MM.1S (cell line): ENCODE measurements at regions not wholly inside any gene's neighbourhood (a gene's known extent, or its start where the extent isn't known, plus 50 kb on each side); places are given as distances from the start of the nearest gene placed in this dataset.
"Not testable (repeated sequence)": the region's sequence is repeated elsewhere in the genome, so short reads cannot be mapped to it uniquely, and the experiment has no call there.

Experiments used
- DNase-seq: peaks from one replicate; pipeline ENCODE4 v3.0.0-alpha.2; 2015
- H2AFZ ChIP-seq: fragments of 300-600 bp; sonication (generic); 2 replicates; pipeline ENCODE4 v1.6.0; 2016; ENCODE audit warnings: antibody characterized with exemption, low read length
- H3F3A ChIP-seq: fragments of 300-600 bp; sonication (generic); 2 replicates; pipeline ENCODE4 v1.6.1; 2016; ENCODE audit warnings: mild to moderate bottlenecking, antibody characterized with exemption, low read length, moderate library complexity, mixed read lengths; ENCODE audit not compliant: insufficient read depth
- H3K27ac ChIP-seq: fragments of 300-600 bp; sonication (generic); 2 replicates; pipeline ENCODE4 v1.5.1; 2016; ENCODE audit warnings: mild to moderate bottlenecking, low read length
- H3K27me3 ChIP-seq: fragments of 300-600 bp; sonication (generic); replicated peaks from 2 replicates; pipeline ENCODE4 v1.6.0; 2016; ENCODE audit warnings: low read length; ENCODE audit not compliant: insufficient read depth
- H3K36me3 ChIP-seq: fragments of 300-600 bp; sonication (generic); replicated peaks from 2 replicates; pipeline ENCODE4 v1.6.1; 2016; ENCODE audit warnings: mild to moderate bottlenecking, low read length, mixed read lengths; ENCODE audit not compliant: insufficient read depth
- H3K4me1 ChIP-seq: fragments of 300-600 bp; sonication (generic); 2 replicates; pipeline ENCODE4 v1.6.1; 2016; ENCODE audit warnings: low read length, mixed read lengths
- H3K4me2 ChIP-seq: fragments of 300-600 bp; sonication (generic); 2 replicates; pipeline ENCODE4 v1.6.0; 2016; ENCODE audit warnings: low read depth, low read length
- H3K4me3 ChIP-seq: fragments of 300-600 bp; sonication (generic); 2 replicates; pipeline ENCODE4 v1.5.1; 2016; ENCODE audit warnings: low read length, mixed read lengths
- H3K79me2 ChIP-seq: fragments of 300-600 bp; sonication (generic); 2 replicates; pipeline ENCODE4 v1.6.1; 2016; ENCODE audit warnings: mixed run types, low read length, mixed read lengths
- H3K9ac ChIP-seq: fragments of 300-600 bp; sonication (generic); 2 replicates; pipeline ENCODE4 v1.6.1; 2016; ENCODE audit warnings: low read length, mixed read lengths
- H3K9me2 ChIP-seq: fragments of 300-600 bp; sonication (generic); replicated peaks from 2 replicates; pipeline ENCODE4 v1.6.1; 2016; ENCODE audit warnings: mild to moderate bottlenecking, low read length, mixed read lengths; ENCODE audit not compliant: insufficient read depth
- H3K9me3 ChIP-seq: fragments of 300-600 bp; sonication (generic); replicated peaks from 2 replicates; pipeline ENCODE4 v1.6.1; 2016; ENCODE audit warnings: mild to moderate bottlenecking, low read length, mixed read lengths; ENCODE audit not compliant: insufficient read depth
- H4K20me1 ChIP-seq: fragments of 300-600 bp; sonication (generic); 2 replicates; pipeline ENCODE4 v1.6.1; 2016; ENCODE audit warnings: mild to moderate bottlenecking, low read length, moderate library complexity, mixed read lengths; ENCODE audit not compliant: insufficient read depth
- EZH2 ChIP-seq: fragments of 300-600 bp; sonication (generic); optimal IDR thresholded peaks from 2 replicates; pipeline ENCODE3; 2017; ENCODE audit warnings: low read depth, mild to moderate bottlenecking, antibody characterized with exemption, low read length, mixed read lengths
- EZH2phosphoT487 ChIP-seq: fragments of 300-600 bp; sonication (generic); IDR thresholded peaks from 2 replicates; pipeline ENCODE4 v1.6.1; 2018; ENCODE audit warnings: antibody characterized with exemption, low read length
- TF ChIP-seq, protein P1 (sequence below): fragments of 300-600 bp; sonication (generic); IDR thresholded peaks from 2 replicates; pipeline ENCODE4 v1.5.1; 2016; ENCODE audit warnings: antibody characterized with exemption, low read length, mixed read lengths

- peak; percentile 31 for DNase-seq
These were observed 121.7 kb upstream of the SPRED1 start for GRCh38 chr15:38130740-38131498.

GRCh38 chr15:38134252-38134651, 118.4 kb upstream of the SPRED1 start:
- Histone ChIP-seq H3K79me2 (no peaks in the 10 kb centered on the region), H3K9me2 (no peaks in the 10 kb centered on the region), H3K36me3 (no peaks in the 10 kb centered on the region), H4K20me1 (no peaks in the 10 kb centered on the region), H3K4me2 (no peak overlapping the region), H3K27ac (no peak overlapping the region), H3K9me3 (no peaks in the 10 kb centered on the region), H3K9ac (no peak overlapping the region), H3K27me3 (0 out of 2 replicates have a peak, but pooled peaks cover 3% of the 10 kb centered on the region), H3K4me1 (peaks cover 14% of the 10 kb centered on the region), H3F3A (peaks cover 14% of the 10 kb centered on the region), H2AFZ (no peak overlapping the region), H3K4me3 (no peak overlapping the region)
- TF ChIP-seq EZH2phosphoT487 (no peak), EZH2 (no peak)
- TF ChIP-seq, protein P1, sequence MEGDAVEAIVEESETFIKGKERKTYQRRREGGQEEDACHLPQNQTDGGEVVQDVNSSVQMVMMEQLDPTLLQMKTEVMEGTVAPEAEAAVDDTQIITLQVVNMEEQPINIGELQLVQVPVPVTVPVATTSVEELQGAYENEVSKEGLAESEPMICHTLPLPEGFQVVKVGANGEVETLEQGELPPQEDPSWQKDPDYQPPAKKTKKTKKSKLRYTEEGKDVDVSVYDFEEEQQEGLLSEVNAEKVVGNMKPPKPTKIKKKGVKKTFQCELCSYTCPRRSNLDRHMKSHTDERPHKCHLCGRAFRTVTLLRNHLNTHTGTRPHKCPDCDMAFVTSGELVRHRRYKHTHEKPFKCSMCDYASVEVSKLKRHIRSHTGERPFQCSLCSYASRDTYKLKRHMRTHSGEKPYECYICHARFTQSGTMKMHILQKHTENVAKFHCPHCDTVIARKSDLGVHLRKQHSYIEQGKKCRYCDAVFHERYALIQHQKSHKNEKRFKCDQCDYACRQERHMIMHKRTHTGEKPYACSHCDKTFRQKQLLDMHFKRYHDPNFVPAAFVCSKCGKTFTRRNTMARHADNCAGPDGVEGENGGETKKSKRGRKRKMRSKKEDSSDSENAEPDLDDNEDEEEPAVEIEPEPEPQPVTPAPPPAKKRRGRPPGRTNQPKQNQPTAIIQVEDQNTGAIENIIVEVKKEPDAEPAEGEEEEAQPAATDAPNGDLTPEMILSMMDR = no peak
- DNase-seq = no peak

More at GRCh38 chr15:38130740-38131498, 121.7 kb upstream of the SPRED1 start:
- Histone ChIP-seq H3K4me2 (peak overlapping the region; percentile 75), H3K27ac (peak overlapping the region; percentile 49; the same call in 1 of the 2 replicates), H3K4me1 (peaks cover 29% of the 10 kb centered on the region), H4K20me1 (no peaks in the 10 kb centered on the region), H3K9me3 (no peaks in the 10 kb centered on the region), H2AFZ (no peak overlapping the region), H3K9me2 (no peaks in the 10 kb centered on the region), H3K9ac (no peak overlapping the region), H3K27me3 (0 out of 2 replicates have a peak, but pooled peaks cover 3% of the 10 kb centered on the region), H3K79me2 (no peaks in the 10 kb centered on the region), H3K36me3 (no peaks in the 10 kb centered on the region), H3K4me3 (peak overlapping the region; percentile 47), H3F3A (peaks cover 14% of the 10 kb centered on the region)
- TF ChIP-seq, protein P1 = no peak
- TF ChIP-seq EZH2phosphoT487 (no peak), EZH2 (no peak)

GRCh38 chr15:38142195-38142594, 110.4 kb upstream of the SPRED1 start:
- DNase-seq, H3K9me3 ChIP-seq, H4K20me1 ChIP-seq, H3K27ac ChIP-seq, H3F3A ChIP-seq, H3K79me2 ChIP-seq, H3K4me3 ChIP-seq, H3K4me1 ChIP-seq, H3K4me2 ChIP-seq, H3K27me3 ChIP-seq, H3K9me2 ChIP-seq, H2AFZ ChIP-seq, H3K36me3 ChIP-seq, H3K9ac ChIP-seq: not testable (repeated sequence)

GRCh38 chr15:38144921-38145320, 107.7 kb upstream of the SPRED1 start:
- H3K4me2 ChIP-seq = no peak overlapping the region
- no peak overlapping the region for H3K27ac ChIP-seq
- no peaks in the 10 kb centered on the region for H3K9me3 ChIP-seq
- no peaks in the 10 kb centered on the region for H3K36me3 ChIP-seq
- TF ChIP-seq EZH2phosphoT487 = no peak
- TF ChIP-seq, protein P1 = no peak
- TF ChIP-seq EZH2 = no peak
- no peaks in the 10 kb centered on the region for H3K79me2 ChIP-seq
- H3K27me3 ChIP-seq = no peaks in the 10 kb centered on the region
- H3K9me2 ChIP-seq = no peaks in the 10 kb centered on the region
- H4K20me1 ChIP-seq = no peaks in the 10 kb centered on the region
- no peak overlapping the region for H3K9ac ChIP-seq
- peaks cover 3% of the 10 kb centered on the region; the same call in 1 of the 2 replicates for H3F3A ChIP-seq
- H3K4me1 ChIP-seq = peaks cover 13% of the 10 kb centered on the region
- no peak overlapping the region for H2AFZ ChIP-seq
- no peak overlapping the region for H3K4me3 ChIP-seq
- no peak for DNase-seq
